GM21381 (cell line): ENCODE measurements at regions not wholly inside any gene's neighbourhood (a gene's known extent, or its start where the extent isn't known, plus 50 kb on each side); places are given as distances from the start of the nearest gene placed in this dataset.
"Not testable (repeated sequence)": the region's sequence is repeated elsewhere in the genome, so short reads cannot be mapped to it uniquely, and the experiment has no call there.

ENCODE experiments used
- ATAC-seq: cut with Tn5 transposase; IDR thresholded peaks from one replicate; pipeline ENCODE4 v1.9.1; 2021; ENCODE audit warnings: mild to moderate bottlenecking, moderate library complexity; ENCODE audit not compliant: unreplicated experiment

DNA sequence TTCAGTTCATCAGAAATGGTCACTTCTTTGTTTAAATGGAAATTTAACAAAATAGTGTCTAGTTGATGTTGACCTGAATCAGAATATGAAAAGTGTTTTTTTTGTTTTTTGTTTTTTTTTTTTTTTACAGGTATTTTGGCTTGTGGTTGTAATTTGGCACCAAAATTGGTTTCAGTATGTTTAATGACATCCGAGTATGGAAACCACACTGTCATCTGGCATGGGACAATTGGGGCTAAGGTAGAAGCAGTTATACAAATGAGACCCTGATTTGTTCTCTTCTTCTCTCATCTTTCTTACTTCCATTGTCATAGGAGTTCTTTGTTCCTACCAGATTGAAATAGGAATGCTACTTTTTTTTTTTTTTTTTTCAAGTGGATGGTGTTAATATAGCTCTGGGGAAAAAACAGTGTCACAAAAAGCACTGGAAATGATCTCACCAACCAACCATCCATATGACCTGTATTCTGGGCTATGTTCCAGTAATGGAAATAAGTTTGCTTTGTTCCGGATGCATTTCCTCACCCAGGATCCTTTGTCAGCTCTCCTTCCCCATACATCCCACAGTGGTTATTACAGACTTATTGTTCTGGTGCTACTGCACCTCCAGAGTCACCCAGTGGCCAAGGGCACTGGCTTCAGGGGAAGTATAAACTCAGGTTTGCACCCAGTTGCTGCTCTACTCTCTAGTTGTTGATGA, 95.8 kb downstream of the ATXN3L start:
- ATAC-seq, result no peak

DNA sequence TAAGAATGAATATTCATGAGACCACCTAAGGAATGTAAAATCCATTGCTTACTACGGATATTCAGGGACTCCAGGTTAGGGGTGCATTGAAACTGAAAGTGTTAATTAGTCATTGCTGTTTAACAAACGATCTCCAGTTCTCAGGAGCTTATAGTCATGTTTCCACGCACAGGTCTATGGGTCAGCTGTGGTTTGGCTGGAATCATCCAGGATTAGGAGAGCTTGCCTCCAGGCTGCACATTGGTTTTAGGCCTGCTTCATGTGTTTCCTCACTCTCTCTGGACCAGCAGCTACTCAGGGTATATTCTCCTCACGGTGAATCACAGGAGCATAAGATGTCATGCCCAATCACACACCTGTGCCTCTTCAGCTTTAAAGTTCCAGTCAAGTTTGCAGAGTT, 98.9 kb downstream of the ATXN3L start:
- ATAC-seq, result no peak

DNA sequence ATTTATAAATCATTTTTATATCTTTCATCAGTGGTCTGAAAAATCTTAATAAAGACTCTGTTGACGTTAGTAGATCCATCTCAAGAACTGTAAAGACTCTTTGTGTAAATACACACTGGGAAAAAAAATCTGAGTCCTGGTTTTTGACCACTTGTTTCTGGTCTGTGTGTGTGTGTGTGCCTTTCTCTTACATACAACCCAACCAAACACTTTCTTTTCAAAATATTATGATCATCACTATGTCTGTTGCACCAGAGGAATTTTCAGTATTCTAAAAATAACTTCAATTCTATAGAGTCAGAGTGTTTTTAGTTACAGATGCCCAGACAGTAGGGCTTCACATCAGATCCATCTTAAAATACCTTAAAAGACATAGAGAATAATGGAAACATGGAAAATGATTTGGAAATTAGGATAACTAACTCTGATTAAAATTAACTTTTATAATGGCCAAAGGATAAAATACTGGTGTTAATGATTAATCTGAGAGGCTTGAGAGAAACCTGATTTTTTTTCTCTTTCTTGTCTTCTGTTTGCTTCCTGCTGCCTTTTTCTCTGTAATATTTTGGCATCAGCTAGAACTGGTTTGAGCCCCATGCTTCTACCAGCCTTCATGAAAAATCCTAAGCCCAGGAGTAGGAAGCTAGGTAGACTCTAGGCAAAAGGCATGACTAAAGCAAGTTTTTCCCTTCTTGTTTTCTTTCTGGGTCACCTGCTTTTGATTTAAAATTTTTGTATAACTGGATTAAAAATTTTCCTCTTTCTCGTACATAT, 99.7 kb downstream of the ATXN3L start:
- ATAC-seq, result no peak

DNA sequence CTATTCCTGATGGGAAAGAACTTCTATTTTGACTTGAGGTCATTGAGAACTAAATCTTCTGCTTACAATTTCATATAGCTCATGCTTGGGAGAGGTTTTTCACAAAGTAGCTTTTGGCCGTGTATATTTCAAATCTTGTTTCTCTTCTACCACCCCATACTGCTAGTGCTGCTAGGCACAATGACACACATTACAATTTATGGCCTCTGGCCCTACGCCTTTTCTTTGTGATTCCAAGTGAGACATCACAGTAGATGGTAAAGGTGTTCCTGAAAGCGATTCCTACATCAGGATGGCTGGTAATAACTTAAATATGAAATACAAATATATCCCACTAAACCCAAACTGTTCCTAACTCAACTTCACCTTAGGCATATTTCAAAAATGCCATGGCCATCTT, 101.1 kb downstream of the ATXN3L start:
- ATAC-seq, result no peak

DNA sequence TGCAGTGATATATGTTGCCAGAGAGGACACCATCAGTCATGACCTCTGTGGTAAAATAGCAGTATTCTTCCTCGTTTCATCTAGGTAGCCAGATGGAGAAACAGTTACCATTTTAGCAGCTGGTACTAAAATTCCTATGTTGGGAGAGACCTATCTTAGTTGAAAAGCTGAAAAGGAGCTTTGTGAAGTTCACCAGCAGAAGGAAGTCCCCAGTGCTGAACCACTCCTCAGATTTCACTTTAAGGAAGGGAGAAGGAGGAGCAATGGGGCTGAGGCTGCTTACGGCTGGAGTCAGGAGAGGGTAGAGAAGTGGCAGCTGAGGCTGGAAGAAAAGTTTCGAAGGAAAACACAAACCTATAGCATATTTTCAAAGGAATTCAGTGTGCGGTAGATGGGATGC, 103.7 kb downstream of the ATXN3L start:
- ATAC-seq, result no peak

DNA sequence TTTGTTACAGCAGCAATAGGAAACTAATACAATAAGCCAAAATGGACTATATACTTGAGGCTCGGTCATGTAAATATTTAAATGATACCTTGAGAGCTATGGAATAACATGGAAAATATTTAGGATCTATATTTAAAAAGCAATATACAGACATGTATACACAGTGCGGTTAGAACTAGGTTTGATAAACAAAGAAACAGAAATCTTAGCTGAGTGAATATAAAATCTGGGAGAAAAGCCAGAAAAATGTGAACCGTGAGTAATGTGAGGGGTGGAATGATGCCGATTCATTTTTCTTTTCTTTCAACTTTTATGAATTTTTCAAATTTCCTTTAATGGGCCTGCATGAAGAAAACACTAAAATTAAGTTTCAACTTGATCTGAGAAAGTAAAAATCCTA, 104.1 kb downstream of the ATXN3L start:
- ATAC-seq, result no peak

DNA sequence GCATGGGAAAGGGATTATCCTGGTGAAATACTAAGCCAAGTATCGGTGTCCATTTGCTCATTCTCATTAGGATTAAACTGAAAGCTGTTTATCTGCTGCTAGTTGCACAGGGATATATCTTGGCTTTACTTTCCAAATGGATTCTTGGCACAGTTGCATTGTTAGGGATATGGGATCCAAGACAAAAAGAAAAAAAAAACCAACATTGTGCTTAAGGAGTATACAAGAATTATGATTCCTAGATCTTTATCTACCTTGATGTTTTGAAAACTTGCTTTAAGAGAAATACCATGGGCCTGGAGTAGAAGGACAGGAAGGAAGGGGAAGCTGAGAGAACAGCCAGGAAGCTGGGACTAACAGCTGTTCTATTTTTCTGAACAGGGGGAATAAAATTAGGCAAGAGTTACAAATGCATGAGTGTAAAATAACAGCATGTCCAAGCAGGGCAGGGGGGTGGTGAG, 107.6 kb downstream of the ATXN3L start:
- no peak for ATAC-seq

DNA sequence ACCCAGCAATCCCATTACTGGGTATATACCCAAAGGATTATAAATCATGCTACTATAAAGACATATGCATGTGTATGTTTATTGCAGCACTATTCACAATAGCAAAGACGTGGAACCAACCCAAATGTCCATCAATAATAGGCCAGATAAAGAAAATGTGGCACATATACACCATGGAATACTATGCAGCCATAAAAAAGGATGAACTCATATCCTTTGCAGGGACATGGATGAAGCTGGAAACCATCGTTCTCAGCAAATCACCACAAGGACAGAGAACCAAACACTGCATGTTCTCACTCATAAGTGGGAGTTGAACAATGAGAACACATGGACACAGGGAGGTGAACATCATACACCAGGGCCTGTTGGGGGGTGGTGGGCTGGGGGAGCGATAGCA, 109.7 kb downstream of the ATXN3L start:
- not testable (repeated sequence) for ATAC-seq

DNA sequence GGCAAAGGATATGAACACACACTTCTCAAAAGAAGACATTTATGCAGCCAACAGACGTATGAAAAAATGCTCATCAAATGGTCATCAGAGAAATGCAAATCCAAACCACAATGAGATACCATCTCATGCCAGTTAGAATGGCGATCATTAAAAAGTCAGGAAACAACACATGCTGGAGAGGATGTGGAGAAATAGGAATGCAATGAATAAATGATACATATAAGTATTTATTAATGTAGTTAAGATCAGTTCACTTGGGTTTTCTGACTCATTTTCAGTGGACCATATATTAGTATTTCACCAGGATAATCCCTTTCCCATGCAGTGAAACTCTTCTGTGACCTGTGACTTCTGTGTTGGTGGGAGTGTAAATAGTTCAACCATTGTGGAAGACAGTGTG, 110.1 kb downstream of the ATXN3L start:
- ATAC-seq, result not testable (repeated sequence)

DNA sequence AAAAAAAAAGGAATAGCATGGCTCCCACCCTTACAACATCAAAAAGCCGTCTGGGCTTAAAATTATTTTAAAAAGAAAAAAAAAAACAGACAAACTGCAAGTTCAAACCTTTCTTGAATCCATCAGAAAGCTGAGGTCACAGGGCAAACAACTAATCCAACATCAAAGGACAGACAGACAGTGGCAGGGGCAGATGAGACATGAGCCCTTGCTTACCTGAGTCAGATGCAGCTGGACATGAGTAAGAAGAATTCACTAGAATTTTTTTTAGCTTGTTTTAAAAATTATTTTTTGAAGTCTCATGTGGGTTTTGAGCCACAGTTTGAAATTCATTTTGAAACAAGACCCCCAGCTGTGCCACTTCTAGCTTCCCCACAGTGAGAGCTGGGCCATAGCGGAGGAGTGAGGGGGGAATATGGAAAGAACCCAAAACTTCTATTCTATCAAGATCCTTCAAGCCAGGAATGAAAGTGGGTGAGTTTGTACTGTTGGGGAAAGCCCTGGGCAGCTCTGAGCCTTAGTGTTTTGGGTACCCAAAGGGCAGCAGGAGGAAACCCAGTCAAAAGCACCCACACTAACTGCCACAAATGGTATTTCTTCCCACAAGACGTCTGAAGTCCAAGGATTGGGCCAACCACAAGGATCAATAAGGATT, 111.4 kb downstream of the ATXN3L start:
- no peak for ATAC-seq

DNA sequence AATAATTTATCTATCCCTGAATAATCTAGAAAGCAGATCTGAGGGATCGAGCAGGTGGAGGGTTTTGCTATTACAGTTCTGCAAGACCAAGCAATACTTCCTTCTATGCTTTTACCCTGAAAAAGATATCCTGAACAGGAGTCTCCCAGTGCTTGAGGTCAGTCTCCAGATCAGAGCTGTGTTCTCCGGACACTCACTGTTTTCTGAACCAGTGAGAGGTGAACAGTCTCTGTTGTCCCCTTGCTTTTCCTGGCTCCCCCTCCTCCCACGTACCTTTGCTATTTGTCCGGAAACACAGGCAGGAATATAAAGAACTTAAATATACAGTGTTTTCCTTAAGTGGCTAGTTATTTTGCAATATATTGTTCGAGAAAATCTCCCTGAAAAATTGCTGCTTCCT, 116.6 kb downstream of the ATXN3L start:
- no peak for ATAC-seq

DNA sequence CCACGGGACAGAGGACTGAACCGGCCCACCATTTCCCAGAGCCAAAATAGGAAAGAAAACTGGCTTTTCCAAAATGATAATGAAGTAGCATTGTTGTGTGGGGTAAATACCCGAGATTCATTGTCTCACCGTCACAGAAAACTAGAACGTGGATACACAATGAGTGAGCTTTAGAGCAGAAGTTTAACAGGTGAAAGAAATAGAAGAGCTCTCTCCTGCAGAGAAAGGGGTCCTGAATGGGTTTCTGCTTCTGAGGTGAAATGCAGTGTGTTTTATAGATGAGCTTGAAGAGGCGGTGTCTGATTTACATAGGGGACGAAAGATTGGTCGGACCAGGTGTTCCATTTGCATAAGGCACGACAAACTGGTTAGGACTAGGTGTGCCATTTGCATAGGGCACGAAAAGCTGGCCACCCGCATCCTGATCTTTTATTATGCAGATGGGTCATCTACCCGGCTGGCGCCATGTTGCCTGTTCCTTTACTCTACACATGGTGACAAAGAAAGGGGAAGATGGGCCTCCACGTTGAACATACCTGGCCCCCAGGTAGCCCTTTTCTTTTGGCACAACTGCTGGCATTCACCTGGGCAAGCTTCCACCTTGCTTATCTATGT, 118.1 kb downstream of the ATXN3L start:
- no peak for ATAC-seq

DNA sequence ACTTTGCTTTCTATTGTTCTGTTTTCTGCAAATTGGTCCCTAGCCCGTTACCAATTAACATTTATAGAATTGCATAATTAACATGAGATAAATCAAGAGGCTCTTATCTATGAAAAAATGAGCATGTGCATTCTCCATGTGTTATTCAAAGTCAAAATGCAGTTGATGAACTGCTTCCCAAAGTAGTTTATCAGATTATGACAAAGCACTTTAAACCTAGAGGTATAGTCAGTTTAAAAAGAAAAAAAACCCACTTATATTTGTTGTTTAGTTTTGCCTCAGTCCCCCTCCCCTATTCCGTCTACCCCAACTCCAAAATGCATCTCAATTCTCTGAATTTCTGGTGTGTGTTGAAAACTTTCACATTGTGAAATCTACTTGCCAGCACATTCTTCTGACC, 119.5 kb downstream of the ATXN3L start:
- ATAC-seq, result no peak

DNA sequence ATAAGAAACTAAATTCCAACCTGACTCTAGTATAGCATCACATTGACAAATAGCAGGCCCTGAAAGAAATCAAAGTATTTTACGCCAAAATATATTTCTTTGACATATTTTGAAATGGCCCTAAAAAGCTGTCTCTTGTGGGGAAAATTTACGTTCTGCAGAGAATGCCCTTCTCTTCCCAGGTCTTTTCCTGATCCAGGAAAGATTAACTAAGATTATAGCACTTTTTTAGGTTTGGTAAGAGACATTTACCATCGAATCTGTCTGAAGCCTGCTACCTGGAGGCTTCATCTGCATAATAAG, 121.1 kb downstream of the ATXN3L start:
- ATAC-seq, result no peak

DNA sequence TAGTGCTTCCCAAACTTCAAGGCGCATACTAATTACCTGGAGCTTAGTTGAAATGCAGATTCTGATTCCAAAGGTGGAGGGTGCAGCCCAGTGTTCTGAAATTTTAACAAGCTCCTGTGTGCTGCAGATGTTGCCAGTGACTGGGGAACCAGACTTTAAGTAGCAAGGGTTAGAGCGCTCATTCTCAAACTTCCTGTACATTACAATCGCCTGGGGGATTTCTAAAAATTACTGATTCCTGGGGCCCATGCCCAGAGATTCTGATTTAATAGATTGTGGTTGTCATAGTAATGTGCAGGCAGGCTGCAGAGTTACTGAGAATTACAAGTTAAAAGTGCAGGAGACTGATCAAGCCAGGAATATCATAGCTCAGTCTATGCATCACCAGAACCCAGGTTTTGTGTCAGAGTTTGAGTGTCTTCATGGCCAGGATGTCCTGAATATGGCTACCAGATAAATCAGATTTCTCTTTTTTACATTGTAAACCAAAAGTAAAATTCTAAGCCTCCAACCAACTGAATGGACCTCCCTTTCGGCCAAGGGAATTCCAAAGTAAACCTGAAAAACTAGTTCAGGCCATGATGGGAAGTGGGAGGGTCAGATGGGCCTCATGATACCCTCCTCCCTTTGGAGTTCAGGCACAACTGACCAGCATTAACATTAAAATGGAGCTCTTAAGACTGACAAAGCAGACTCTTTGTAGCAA, 121.6 kb downstream of the ATXN3L start:
- no peak for ATAC-seq

DNA sequence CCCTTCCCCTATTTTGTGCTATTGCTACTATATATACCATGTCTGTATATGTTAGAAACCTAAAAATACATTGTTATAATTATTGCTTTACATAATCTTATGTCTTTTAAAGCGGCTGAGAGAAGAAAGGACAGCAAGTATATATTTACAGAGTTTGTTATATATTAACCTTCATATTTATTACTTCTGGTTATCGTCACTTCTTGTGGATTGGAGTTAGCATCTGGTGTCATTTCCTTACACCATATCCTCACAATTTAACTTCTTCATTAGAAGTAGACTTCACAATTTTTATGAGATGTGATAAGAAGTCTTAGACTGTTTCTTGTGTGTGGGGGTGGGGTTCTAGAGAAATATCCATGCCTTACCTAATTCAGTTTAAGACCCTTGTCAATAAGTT, 123.1 kb downstream of the ATXN3L start:
- no peak for ATAC-seq

DNA sequence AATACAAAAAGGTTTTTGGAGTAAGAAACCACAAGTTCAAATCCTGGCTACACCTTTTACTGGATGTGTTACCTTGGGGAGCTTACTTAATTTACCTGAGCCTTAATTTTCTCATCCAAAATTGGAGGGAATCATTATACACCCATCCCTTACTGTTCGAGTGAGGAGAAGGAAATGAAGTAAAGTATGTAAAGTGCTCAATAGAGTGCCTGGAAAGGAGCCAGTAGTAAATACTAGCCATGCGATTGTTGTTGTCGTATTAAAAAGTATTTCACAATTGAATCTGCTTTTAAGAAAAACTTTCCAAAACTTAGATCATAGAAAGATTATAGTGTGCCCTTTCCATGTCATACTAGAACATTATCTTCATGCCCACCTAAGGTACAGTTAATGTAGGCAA, 124.5 kb downstream of the ATXN3L start:
- ATAC-seq, result no peak

DNA sequence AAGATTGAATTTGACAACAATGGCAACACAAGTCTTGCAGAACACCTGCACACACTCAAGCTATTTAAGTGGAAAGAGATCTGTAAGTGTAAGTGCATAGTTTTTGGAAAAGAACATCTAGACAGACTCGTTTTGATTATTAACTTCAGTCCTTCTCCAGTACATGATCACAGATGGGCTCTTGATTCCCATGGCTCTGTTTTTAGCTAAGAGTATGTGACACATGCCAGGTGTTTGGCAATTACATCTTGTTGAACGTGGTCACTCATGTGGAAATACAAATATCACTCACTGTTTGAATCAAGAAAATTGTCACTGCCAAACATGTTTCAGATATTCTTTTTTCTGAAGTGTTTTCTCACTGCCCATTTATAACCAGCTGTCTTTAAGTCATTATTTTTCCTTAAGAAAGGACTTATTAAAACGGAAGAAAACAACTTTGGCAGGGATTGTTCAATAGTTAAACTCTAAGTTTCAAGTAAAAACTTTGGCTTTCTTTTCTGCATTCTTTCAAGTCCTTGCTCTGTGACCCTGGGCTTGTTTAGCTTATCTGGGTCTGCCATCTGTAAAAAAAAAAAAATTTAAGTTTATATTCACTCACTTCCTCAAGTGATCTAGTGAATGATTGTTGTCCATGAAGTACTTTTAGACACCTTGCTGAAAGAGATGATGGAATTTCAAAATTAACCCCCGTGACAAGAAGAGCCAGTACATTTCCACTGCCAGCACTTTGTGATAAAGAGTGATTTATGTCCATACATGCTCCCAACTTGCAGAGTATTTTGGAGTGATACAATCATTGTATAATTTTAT, 125.4 kb downstream of the ATXN3L start:
- ATAC-seq, result no peak

DNA sequence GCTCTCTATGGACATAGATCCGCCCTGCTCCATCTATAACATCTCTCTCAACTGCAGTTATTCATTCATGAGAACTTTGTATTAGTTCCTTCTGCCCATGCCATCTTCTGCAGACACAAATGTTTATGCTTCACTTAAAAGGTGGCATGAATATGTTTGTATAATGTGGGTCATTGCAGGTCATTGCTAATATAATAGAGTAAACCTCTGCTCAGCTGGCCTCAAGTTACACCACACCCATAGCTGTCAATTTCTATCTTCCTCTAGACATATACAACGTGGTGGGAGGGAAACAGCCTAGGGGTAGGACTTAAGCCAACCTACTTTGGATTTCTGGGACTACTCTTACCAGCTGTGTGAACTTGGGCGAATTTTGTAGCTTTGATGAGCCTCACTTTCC, 129.8 kb downstream of the ATXN3L start:
- no peak for ATAC-seq

DNA sequence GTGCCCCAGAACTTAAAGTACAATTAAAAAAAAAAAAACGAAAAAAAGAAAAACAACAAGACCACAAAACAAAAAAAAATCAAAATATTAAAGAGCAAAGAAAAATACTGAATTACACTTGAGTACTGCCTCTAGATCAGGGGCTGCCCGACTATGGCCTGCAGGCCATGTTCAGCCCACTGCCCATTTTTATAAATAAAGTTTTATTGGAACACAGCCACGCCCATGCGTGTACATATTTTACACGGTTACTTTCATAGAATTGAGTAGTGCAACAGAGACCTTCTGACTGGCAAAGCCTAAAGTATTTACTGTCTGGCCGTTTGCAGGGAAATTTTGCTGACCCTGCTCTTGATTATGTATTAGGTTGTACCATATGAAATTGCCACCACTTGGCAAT, 130.5 kb downstream of the ATXN3L start:
- no peak for ATAC-seq
